SK-N-SH treated with all-trans-retinoic acid at 6 μM for 48 hours (cell line): ENCODE measurements at regions not wholly inside any gene's neighbourhood (a gene's known extent, or its start where the extent isn't known, plus 50 kb on each side); places are given as distances from the start of the nearest gene placed in this dataset.

ENCODE experiments used
- ATAC-seq: fragments of 200-7000 bp; cut with Tn5 transposase; 3 replicates; pipeline ENCODE4 v1.9.1; 2020; ENCODE audit warnings: mild to moderate bottlenecking, moderate library complexity
- ARNTL ChIP-seq: fragments of 450-650 bp; formaldehyde crosslinking; IDR thresholded peaks from 2 replicates; pipeline ENCODE4 v1.5.0; 2020; ENCODE audit warnings: low read depth, mild to moderate bottlenecking, moderate library complexity, borderline replicate concordance
- BACH2 ChIP-seq: fragments of 250-450 bp; sonication (Bioruptor Pico); IDR thresholded peaks from 2 replicates; pipeline ENCODE4 v1.9.0; 2021; ENCODE audit warnings: mild to moderate bottlenecking, borderline replicate concordance
- CSDC2 ChIP-seq: fragments of 250-450 bp; sonication (Bioruptor Pico); IDR thresholded peaks from 2 replicates; pipeline ENCODE4 v1.5.0; 2020; ENCODE audit warnings: mild to moderate bottlenecking, moderate library complexity
- ESRRG ChIP-seq: fragments of 250-450 bp; sonication (Bioruptor Pico); IDR thresholded peaks from 2 replicates; pipeline ENCODE4 v1.6.1; 2021; ENCODE audit warnings: mild to moderate bottlenecking
- GLIS3 ChIP-seq: fragments of 250-450 bp; sonication (Bioruptor Pico); IDR thresholded peaks from 2 replicates; pipeline ENCODE4 v1.5.0; 2020; ENCODE audit warnings: mild to moderate bottlenecking, moderate library complexity
- ISL1 ChIP-seq: fragments of 250-450 bp; sonication (Bioruptor Pico); IDR thresholded peaks from 2 replicates; pipeline ENCODE4 v2.1.2; 2022; ENCODE audit warnings: mild to moderate bottlenecking, moderate library complexity
- OSR1 ChIP-seq: fragments of 250-450 bp; sonication (Bioruptor Pico); IDR thresholded peaks from 2 replicates; pipeline ENCODE4 v1.8.0; 2022; ENCODE audit warnings: moderate library complexity, mild to moderate bottlenecking, inconsistent platforms
- PPARA ChIP-seq: fragments of 250-450 bp; sonication (Bioruptor Pico); IDR thresholded peaks from 2 replicates; pipeline ENCODE4 v1.5.0; 2020; ENCODE audit warnings: mild to moderate bottlenecking, borderline replicate concordance
- RARB ChIP-seq: fragments of 250-450 bp; sonication (Bioruptor Pico); IDR thresholded peaks from 2 replicates; pipeline ENCODE4 v1.8.0; 2021; ENCODE audit warnings: mild to moderate bottlenecking, moderate library complexity
- SNAI2 ChIP-seq: fragments of 250-450 bp; sonication (Bioruptor Pico); IDR thresholded peaks from 2 replicates; pipeline ENCODE4 v1.5.0; 2020; ENCODE audit warnings: mild to moderate bottlenecking, moderate library complexity
- TCF4 ChIP-seq: fragments of 250-450 bp; sonication (Bioruptor Pico); IDR thresholded peaks from 2 replicates; pipeline ENCODE4 v1.8.0; 2021; ENCODE audit warnings: mild to moderate bottlenecking, moderate library complexity, borderline replicate concordance
- TOX ChIP-seq: fragments of 250-450 bp; sonication (Bioruptor Pico); IDR thresholded peaks from 2 replicates; pipeline ENCODE4 v1.8.0; 2021; ENCODE audit warnings: mild to moderate bottlenecking, moderate library complexity, borderline replicate concordance
- ZC3H10 ChIP-seq: fragments of 250-450 bp; sonication (Bioruptor Pico); IDR thresholded peaks from 2 replicates; pipeline ENCODE4 v1.5.1; 2021; ENCODE audit warnings: mild to moderate bottlenecking, moderate library complexity
- ZFP3 ChIP-seq: fragments of 250-450 bp; sonication (Bioruptor Pico); IDR thresholded peaks from 2 replicates; pipeline ENCODE4 v1.5.0; 2020; ENCODE audit warnings: mild to moderate bottlenecking, moderate library complexity
- ZFP30 ChIP-seq: fragments of 450-650 bp; formaldehyde crosslinking; IDR thresholded peaks from 2 replicates; pipeline ENCODE4 v1.5.0; 2022; ENCODE audit warnings: mild to moderate bottlenecking, moderate library complexity
- ZNF565 ChIP-seq: fragments of 450-650 bp; formaldehyde crosslinking; conservative IDR thresholded peaks from 2 replicates; pipeline ENCODE4 v1.5.0; 2020; ENCODE audit warnings: low read depth, mild to moderate bottlenecking, moderate library complexity
- ZNF70 ChIP-seq: fragments of 450-650 bp; formaldehyde crosslinking; IDR thresholded peaks from 2 replicates; pipeline ENCODE4 v1.5.0; 2020; ENCODE audit warnings: mild to moderate bottlenecking, moderate library complexity
- ZNF8 ChIP-seq: fragments of 450-650 bp; formaldehyde crosslinking; IDR thresholded peaks from 2 replicates; pipeline ENCODE4 v1.5.0; 2020; ENCODE audit warnings: mild to moderate bottlenecking, moderate library complexity
- TF ChIP-seq, protein P1 (sequence below): fragments of 250-450 bp; sonication (Bioruptor Pico); IDR thresholded peaks from 2 replicates; pipeline ENCODE4 v1.8.0; 2021; ENCODE audit warnings: low read depth, mild to moderate bottlenecking, moderate library complexity, borderline replicate concordance
- TF ChIP-seq, protein P2 (sequence below): fragments of 250-450 bp; sonication (Bioruptor Pico); IDR thresholded peaks from 2 replicates; pipeline ENCODE4 v1.5.1; 2021; ENCODE audit warnings: mild to moderate bottlenecking, moderate library complexity
- TF ChIP-seq, protein P3 (sequence below): fragments of 250-450 bp; sonication (Bioruptor Pico); IDR thresholded peaks from 2 replicates; pipeline ENCODE4 v1.5.0; 2020; ENCODE audit warnings: mild to moderate bottlenecking, moderate library complexity
- TF ChIP-seq, protein P4 (sequence below): fragments of 250-450 bp; sonication (Bioruptor Pico); IDR thresholded peaks from 2 replicates; pipeline ENCODE4 v1.5.1; 2020; ENCODE audit warnings: low read depth, mild to moderate bottlenecking, moderate library complexity
- TF ChIP-seq, protein P5 (sequence below): fragments of 250-450 bp; sonication (Bioruptor Pico); IDR thresholded peaks from 2 replicates; pipeline ENCODE4 v1.8.0; 2020; ENCODE audit warnings: mild to moderate bottlenecking, moderate library complexity, borderline replicate concordance

DNA sequence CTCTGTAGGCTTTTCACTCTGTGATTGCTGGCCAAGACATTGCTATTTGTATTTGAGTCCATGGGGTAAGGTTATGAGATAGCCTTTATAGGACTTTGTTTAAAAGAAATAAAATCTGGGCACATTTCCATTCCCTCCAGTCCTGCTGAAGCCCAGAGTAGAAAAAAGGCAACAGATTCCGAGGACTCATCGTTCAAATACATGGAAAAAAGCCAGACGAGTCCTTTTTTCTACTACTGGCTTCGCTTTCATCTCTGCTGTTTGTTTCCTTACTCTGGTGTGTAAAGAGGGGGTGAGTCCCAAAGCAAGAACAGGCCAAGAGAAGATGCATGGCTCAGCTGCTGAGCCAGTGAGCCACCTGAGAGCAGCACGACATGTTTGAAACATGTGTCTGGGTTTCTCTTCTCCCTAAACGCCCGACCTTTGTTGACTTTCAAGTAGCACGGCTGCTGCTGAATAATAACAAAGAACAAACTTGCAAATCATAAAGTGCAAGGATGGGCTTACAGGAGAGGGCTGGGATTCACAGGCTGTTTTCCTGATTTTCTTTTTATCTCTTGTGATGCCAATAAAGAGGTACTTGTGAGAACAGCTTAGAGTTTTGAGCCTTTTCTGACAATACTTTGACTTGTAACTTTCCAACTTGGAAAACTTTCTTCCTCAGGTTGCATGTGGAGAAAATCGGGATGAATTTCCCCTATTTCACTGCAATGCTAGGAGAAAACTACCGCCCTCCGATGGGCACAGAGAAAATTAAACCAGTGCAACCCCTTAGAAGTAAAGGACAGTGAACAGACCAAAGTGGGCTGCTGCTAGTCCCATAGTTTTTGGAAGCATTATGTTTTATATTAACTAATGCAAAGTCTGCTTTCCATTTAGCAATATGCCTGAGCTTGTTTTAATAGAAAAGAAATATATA, 195.2 kb upstream of the RAG2 start:
- peak; percentile 84 for ATAC-seq
- no peak for TF ChIP-seq ESRRG
- TF ChIP-seq ZNF8 = no peak
- TF ChIP-seq ZFP30 = no peak
- TF ChIP-seq ARNTL = no peak
- no peak for TF ChIP-seq ZNF70 (CRISPR knock-in tag)
- no peak for TF ChIP-seq ISL1 (CRISPR knock-in tag)
- TF ChIP-seq SNAI2 (CRISPR knock-in tag) = no peak
- TF ChIP-seq ZNF565 (CRISPR knock-in tag) = no peak
- no peak for TF ChIP-seq PPARA

DNA sequence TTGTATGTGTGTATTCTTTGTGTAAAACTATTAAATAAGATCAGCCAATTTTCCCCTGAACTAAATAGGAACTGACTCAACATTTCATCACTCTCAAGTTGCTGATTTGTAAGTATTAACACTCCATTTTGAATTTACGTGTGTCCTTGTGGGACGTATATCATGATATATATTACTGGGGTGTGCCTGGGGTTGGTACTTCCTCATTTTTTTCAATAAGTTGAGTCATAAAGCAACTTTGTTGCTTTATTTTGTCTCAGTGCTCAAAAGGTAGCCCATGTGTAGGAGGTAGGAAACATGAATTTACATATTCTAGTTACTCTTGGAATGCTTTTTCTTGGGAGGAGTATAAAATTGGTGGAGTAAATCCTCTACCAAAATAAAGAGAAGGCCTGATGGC, 193.9 kb upstream of the RAG2 start:
- no peak for ATAC-seq
- no peak for TF ChIP-seq SNAI2 (CRISPR knock-in tag)
- TF ChIP-seq ZFP3 = no peak
- no peak for TF ChIP-seq ZFP30
- TF ChIP-seq TOX (CRISPR knock-in tag) = no peak
- no peak for TF ChIP-seq ESRRG
- TF ChIP-seq CSDC2 (CRISPR knock-in tag) = no peak
- no peak for TF ChIP-seq ZC3H10
- TF ChIP-seq TCF4 (CRISPR knock-in tag) = no peak
- no peak for TF ChIP-seq BACH2 (CRISPR knock-in tag)
- no peak for TF ChIP-seq ZNF70 (CRISPR knock-in tag)
- TF ChIP-seq, all 23 proteins: peak for 0

DNA sequence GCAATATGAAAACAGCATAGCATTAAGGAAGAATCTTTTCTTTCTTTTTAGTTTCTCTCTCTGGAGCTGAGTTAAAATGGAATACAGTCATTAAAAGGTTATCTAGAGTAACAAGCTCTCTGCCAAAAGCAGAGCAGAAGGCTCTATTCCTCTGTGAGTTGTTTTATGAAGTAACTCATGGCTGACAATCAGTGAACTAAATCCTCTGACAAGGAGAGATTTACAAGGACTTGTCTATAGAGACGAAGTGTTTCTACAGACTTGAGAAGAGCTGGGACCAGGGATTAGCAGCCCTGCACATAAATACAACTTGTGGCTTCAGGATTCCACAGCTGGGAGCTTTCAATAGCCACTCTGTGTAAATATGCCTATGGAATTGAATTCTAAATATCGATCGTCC, 192.5 kb upstream of the RAG2 start:
- no peak for TF ChIP-seq BACH2 (CRISPR knock-in tag)
- TF ChIP-seq, protein P1, sequence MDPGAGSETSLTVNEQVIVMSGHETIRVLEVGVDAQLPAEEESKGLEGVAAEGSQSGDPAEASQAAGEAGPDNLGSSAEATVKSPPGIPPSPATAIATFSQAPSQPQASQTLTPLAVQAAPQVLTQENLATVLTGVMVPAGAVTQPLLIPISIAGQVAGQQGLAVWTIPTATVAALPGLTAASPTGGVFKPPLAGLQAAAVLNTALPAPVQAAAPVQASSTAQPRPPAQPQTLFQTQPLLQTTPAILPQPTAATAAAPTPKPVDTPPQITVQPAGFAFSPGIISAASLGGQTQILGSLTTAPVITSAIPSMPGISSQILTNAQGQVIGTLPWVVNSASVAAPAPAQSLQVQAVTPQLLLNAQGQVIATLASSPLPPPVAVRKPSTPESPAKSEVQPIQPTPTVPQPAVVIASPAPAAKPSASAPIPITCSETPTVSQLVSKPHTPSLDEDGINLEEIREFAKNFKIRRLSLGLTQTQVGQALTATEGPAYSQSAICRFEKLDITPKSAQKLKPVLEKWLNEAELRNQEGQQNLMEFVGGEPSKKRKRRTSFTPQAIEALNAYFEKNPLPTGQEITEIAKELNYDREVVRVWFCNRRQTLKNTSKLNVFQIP = no peak
- TF ChIP-seq TCF4 (CRISPR knock-in tag) = no peak
- no peak for TF ChIP-seq PPARA
- TF ChIP-seq, protein P2, sequence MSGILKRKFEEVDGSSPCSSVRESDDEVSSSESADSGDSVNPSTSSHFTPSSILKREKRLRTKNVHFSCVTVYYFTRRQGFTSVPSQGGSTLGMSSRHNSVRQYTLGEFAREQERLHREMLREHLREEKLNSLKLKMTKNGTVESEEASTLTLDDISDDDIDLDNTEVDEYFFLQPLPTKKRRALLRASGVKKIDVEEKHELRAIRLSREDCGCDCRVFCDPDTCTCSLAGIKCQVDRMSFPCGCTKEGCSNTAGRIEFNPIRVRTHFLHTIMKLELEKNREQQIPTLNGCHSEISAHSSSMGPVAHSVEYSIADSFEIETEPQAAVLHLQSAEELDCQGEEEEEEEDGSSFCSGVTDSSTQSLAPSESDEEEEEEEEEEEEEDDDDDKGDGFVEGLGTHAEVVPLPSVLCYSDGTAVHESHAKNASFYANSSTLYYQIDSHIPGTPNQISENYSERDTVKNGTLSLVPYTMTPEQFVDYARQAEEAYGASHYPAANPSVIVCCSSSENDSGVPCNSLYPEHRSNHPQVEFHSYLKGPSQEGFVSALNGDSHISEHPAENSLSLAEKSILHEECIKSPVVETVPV (CRISPR knock-in tag) = no peak
- TF ChIP-seq, protein P3, sequence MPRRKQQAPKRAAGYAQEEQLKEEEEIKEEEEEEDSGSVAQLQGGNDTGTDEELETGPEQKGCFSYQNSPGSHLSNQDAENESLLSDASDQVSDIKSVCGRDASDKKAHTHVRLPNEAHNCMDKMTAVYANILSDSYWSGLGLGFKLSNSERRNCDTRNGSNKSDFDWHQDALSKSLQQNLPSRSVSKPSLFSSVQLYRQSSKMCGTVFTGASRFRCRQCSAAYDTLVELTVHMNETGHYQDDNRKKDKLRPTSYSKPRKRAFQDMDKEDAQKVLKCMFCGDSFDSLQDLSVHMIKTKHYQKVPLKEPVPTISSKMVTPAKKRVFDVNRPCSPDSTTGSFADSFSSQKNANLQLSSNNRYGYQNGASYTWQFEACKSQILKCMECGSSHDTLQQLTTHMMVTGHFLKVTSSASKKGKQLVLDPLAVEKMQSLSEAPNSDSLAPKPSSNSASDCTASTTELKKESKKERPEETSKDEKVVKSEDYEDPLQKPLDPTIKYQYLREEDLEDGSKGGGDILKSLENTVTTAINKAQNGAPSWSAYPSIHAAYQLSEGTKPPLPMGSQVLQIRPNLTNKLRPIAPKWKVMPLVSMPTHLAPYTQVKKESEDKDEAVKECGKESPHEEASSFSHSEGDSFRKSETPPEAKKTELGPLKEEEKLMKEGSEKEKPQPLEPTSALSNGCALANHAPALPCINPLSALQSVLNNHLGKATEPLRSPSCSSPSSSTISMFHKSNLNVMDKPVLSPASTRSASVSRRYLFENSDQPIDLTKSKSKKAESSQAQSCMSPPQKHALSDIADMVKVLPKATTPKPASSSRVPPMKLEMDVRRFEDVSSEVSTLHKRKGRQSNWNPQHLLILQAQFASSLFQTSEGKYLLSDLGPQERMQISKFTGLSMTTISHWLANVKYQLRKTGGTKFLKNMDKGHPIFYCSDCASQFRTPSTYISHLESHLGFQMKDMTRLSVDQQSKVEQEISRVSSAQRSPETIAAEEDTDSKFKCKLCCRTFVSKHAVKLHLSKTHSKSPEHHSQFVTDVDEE (CRISPR knock-in tag) = no peak
- TF ChIP-seq ZNF8 = no peak
- TF ChIP-seq, protein P4, sequence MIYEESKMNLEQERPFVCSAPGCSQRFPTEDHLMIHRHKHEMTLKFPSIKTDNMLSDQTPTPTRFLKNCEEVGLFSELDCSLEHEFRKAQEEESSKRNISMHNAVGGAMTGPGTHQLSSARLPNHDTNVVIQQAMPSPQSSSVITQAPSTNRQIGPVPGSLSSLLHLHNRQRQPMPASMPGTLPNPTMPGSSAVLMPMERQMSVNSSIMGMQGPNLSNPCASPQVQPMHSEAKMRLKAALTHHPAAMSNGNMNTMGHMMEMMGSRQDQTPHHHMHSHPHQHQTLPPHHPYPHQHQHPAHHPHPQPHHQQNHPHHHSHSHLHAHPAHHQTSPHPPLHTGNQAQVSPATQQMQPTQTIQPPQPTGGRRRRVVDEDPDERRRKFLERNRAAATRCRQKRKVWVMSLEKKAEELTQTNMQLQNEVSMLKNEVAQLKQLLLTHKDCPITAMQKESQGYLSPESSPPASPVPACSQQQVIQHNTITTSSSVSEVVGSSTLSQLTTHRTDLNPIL (CRISPR knock-in tag) = no peak
- no peak for TF ChIP-seq RARB (CRISPR knock-in tag)
- no peak for TF ChIP-seq SNAI2 (CRISPR knock-in tag)
- no peak for TF ChIP-seq ARNTL
- no peak for TF ChIP-seq ISL1 (CRISPR knock-in tag)
- no peak for TF ChIP-seq OSR1 (CRISPR knock-in tag)
- TF ChIP-seq GLIS3 = no peak
- no peak for TF ChIP-seq ZNF70 (CRISPR knock-in tag)
- no peak for TF ChIP-seq ZFP3
- no peak for TF ChIP-seq TOX (CRISPR knock-in tag)
- TF ChIP-seq, protein P5, sequence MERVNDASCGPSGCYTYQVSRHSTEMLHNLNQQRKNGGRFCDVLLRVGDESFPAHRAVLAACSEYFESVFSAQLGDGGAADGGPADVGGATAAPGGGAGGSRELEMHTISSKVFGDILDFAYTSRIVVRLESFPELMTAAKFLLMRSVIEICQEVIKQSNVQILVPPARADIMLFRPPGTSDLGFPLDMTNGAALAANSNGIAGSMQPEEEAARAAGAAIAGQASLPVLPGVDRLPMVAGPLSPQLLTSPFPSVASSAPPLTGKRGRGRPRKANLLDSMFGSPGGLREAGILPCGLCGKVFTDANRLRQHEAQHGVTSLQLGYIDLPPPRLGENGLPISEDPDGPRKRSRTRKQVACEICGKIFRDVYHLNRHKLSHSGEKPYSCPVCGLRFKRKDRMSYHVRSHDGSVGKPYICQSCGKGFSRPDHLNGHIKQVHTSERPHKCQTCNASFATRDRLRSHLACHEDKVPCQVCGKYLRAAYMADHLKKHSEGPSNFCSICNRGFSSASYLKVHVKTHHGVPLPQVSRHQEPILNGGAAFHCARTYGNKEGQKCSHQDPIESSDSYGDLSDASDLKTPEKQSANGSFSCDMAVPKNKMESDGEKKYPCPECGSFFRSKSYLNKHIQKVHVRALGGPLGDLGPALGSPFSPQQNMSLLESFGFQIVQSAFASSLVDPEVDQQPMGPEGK (CRISPR knock-in tag) = no peak
- no peak for TF ChIP-seq ZFP30
- no peak for TF ChIP-seq ZC3H10
- no peak for ATAC-seq
